K562 (cell line): ENCODE measurements at regions not wholly inside any gene's neighbourhood (a gene's known extent, or its start where the extent isn't known, plus 50 kb on each side); places are given as distances from the start of the nearest gene placed in this dataset.

Source experiments
- ATAC-seq: fragments of 200-7000 bp; cut with Tn5 transposase; 3 replicates; pipeline ENCODE4 v1.9.1; 2020; ENCODE audit warnings: moderate library complexity
- BruUV-seq: library from RNA; stranded (reverse); fragments of 400-500 nt; replicated peaks from 2 replicates; lab custom pipeline; 2021; lab: Mats Ljungman, UMichigan
- CTCF ChIA-PET: fragments of 300-600 bp; formaldehyde crosslinking; extraction: SDS; loops from one replicate; lab custom pipeline; 2021; ENCODE audit warnings: low intra/inter-chr PET ratio; lab: Yijun Ruan, JAX
- POLR2A ChIA-PET: fragments of 300-600, 350-650 bp; sonication (Branson Sonifier 250); formaldehyde crosslinking; extraction: SDS; loops from one replicate; lab custom pipeline; 2021; ENCODE audit warnings: antibody characterized with exemption, inconsistent platforms; lab: Yijun Ruan, JAX
- DNase-seq, 4 experiments: peaks; one replicate each; pipeline versions ENCODE4 v3.0.0 to v3.0.0-alpha.2; 2011 to 2018; ENCODE audit warnings: low spot score in 3 of 4, mixed read lengths in 3 of 4; ENCODE audit errors: extremely low read depth in 1 of 4
- FAIRE-seq: peaks from 2 replicates; lab custom pipeline; 2011; peaks lifted over from hg19 to GRCh38; lab: Jason Lieb, UNC
- H2AFZ ChIP-seq: 2 replicates; pipeline ENCODE4 v1.6.0; 2011; ENCODE audit warnings: low read depth, low read length, control low read depth, inconsistent platforms
- H3K27ac ChIP-seq: fragments of 200-600 bp; 3 replicates; pipeline ENCODE4 v1.8.0; 2011; ENCODE audit warnings: low read depth, mild to moderate bottlenecking, control low read depth, inconsistent platforms, low read length, moderate library complexity, mixed read lengths; ENCODE audit errors: extremely low read depth
- H3K27me3 ChIP-seq, 2 experiments: fragments of 300-600 bp in 1 of 2; 2 replicates in 1 of 2; 3 replicates in 1 of 2; pipeline versions ENCODE4 v1.6.0 to v1.8.0; 2011; ENCODE audit warnings: inconsistent platforms in 2 of 2, low read length in 2 of 2, mild to moderate bottlenecking in 1 of 2, mixed read lengths in 1 of 2, moderate library complexity in 1 of 2; ENCODE audit not compliant: control insufficient read depth in 2 of 2, insufficient read depth in 2 of 2
- H3K36me3 ChIP-seq: fragments of 300-600 bp; 3 replicates; pipeline ENCODE4 v1.8.0; 2011; ENCODE audit warnings: mild to moderate bottlenecking, low read length, inconsistent platforms; ENCODE audit not compliant: control insufficient read depth, insufficient read depth
- H3K4me1 ChIP-seq, 2 experiments: fragments of 200-600 bp in 1 of 2; replicated peaks in 1 of 2; 2 replicates in 1 of 2; 3 replicates in 1 of 2; pipeline versions ENCODE4 v1.5.1 to v1.8.0; 2011; ENCODE audit warnings: inconsistent platforms in 2 of 2, low read length in 2 of 2, mild to moderate bottlenecking in 1 of 2, mixed read lengths in 1 of 2, moderate library complexity in 1 of 2; ENCODE audit not compliant: control insufficient read depth in 2 of 2, insufficient read depth in 2 of 2
- H3K4me2 ChIP-seq: 2 replicates; pipeline ENCODE4 v1.6.1; 2011; ENCODE audit warnings: low read length, control low read depth, inconsistent platforms, mixed read lengths; ENCODE audit not compliant: insufficient read depth
- H3K4me3 ChIP-seq: fragments of 200-600 bp; sonication (generic), shearing (Covaris generic); 2 replicates; pipeline ENCODE4 v1.5.1; 2016; ENCODE audit warnings: control low read depth, inconsistent platforms
- H3K79me2 ChIP-seq: fragments of 200-600 bp; 3 replicates; pipeline ENCODE4 v1.8.0; 2011; ENCODE audit warnings: low read length, inconsistent platforms; ENCODE audit not compliant: control insufficient read depth, insufficient read depth
- H3K9ac ChIP-seq, 2 experiments: 2 replicates each; pipeline versions ENCODE4 v1.6.0 to v1.6.1; 2011; ENCODE audit warnings: low read depth in 2 of 2, low read length in 2 of 2, control low read depth in 1 of 2, inconsistent platforms in 1 of 2, mild to moderate bottlenecking in 1 of 2, mixed read lengths in 1 of 2; ENCODE audit not compliant: insufficient read depth in 1 of 2
- H3K9me1 ChIP-seq: one replicate; pipeline ENCODE4 v1.6.0; 2011; ENCODE audit warnings: inconsistent platforms, mild to moderate bottlenecking, low read length, moderate library complexity; ENCODE audit not compliant: control insufficient read depth, insufficient read depth
- H3K9me3 ChIP-seq: replicated peaks from 2 replicates; pipeline ENCODE4 v1.5.1; 2011; ENCODE audit warnings: low read depth, low read length, inconsistent platforms; ENCODE audit not compliant: control insufficient read depth, insufficient read depth
- H4K20me1 ChIP-seq: replicated peaks from 2 replicates; pipeline ENCODE4 v1.6.1; 2011; ENCODE audit warnings: low read length, inconsistent platforms, mixed read lengths; ENCODE audit not compliant: control insufficient read depth, insufficient read depth
- ATF4 ChIP-seq: fragments of 450-650 bp; formaldehyde crosslinking; IDR thresholded peaks from 2 replicates; pipeline ENCODE4 v1.4.0; 2022; ENCODE audit warnings: mild to moderate bottlenecking, moderate library complexity
- BACH1 ChIP-seq: fragments of 200-800 bp; sonication (Bioruptor generic); IDR thresholded peaks from 2 replicates; pipeline ENCODE4 v1.6.1; 2016; ENCODE audit warnings: missing genetic modification characterization, missing compliant biosample characterization
- DIDO1 ChIP-seq: fragments of 450-650 bp; IDR thresholded peaks from 2 replicates; pipeline ENCODE4 v1.6.1; 2016; ENCODE audit warnings: low read depth, missing biosample characterization, missing genetic modification characterization
- EWSR1 ChIP-seq: fragments of 450-650 bp; IDR thresholded peaks from 2 replicates; pipeline ENCODE4 v1.6.1; 2018; ENCODE audit warnings: borderline replicate concordance, mild to moderate bottlenecking, low read depth, moderate library complexity; ENCODE audit not compliant: partially characterized antibody
- HLTF ChIP-seq: fragments of 450-650 bp; IDR thresholded peaks from 2 replicates; pipeline ENCODE4 v1.6.1; 2016
- KAT2B ChIP-seq: IDR thresholded peaks from one replicate; pipeline ENCODE4 v1.6.1; 2012; ENCODE audit warnings: low read depth, mild to moderate bottlenecking, control low read depth, inconsistent platforms, low read length, moderate library complexity
- KDM5B ChIP-seq: fragments of 200-600 bp; sonication (generic); IDR thresholded peaks from 2 replicates; pipeline ENCODE4 v1.6.1; 2012; ENCODE audit warnings: low read depth, mild to moderate bottlenecking, moderate library complexity, low read length, control low read depth, inconsistent platforms; ENCODE audit not compliant: insufficient replicate concordance
- RHOXF2B ChIP-seq: fragments of 250-450 bp; sonication (Bioruptor Pico); conservative IDR thresholded peaks from 2 replicates; pipeline ENCODE4 v1.5.1; 2021
- SMARCA4 ChIP-seq: fragments of 450-650 bp; IDR thresholded peaks from 2 replicates; pipeline ENCODE4 v1.6.1; 2016
- TBL1XR1 ChIP-seq, 2 experiments: IDR thresholded peaks; 2 replicates each; pipeline ENCODE4 v1.6.1; 2012; ENCODE audit warnings: improper control_type of control experiment in 2 of 2, low read length in 2 of 2, mild to moderate bottlenecking in 1 of 2
- ZNF140 ChIP-seq: fragments of 250-450 bp; sonication (Bioruptor Pico); IDR thresholded peaks from 2 replicates; pipeline ENCODE4 v1.8.0; 2021; ENCODE audit warnings: moderate library complexity, mild to moderate bottlenecking, inconsistent platforms
- ZNF174 ChIP-seq: fragments of 250-450 bp; sonication (Bioruptor Pico); IDR thresholded peaks from 2 replicates; pipeline ENCODE4 v1.4.0; 2020; ENCODE audit warnings: mild to moderate bottlenecking
- ZNF274 ChIP-seq: IDR thresholded peaks from 2 replicates; pipeline ENCODE4 v1.6.1; 2011; ENCODE audit warnings: low read depth, mild to moderate bottlenecking, low read length, moderate library complexity, borderline replicate concordance
- ZNF277 ChIP-seq: fragments of 250-450 bp; sonication (Bioruptor Pico); IDR thresholded peaks from 2 replicates; pipeline ENCODE4 v1.8.0; 2022; ENCODE audit warnings: inconsistent platforms, mild to moderate bottlenecking, moderate library complexity, borderline replicate concordance
- ZNF766 ChIP-seq: fragments of 200-800 bp; sonication (Bioruptor generic); conservative IDR thresholded peaks from 2 replicates; pipeline ENCODE4 v1.6.1; 2016; ENCODE audit warnings: missing genetic modification characterization, missing compliant biosample characterization
- WGBS: fragments of 100-300 bp; shearing (Covaris generic); methylation state at CpG from one replicate; pipeline ENCODE4 v1.1.6; 2016; ENCODE audit warnings: low coverage, mixed read lengths; ENCODE audit not compliant: insufficient coverage; ENCODE audit errors: missing lambda C conversion rate; 5-methylcytosine and 5-hydroxymethylcytosine counted together
- in situ Hi-C: fragments of 300-500 bp; cut with MboI; formaldehyde crosslinking; loops from 4 replicates; pipeline ENCODE4 v1.15.0; 2018; ENCODE audit warnings: inconsistent platforms, mixed read lengths
- intact Hi-C: fragments of 100-400 bp; cut with micrococcal nuclease; formaldehyde crosslinking; loops from 2 replicates; pipeline ENCODE4 v1.14.2; 2022
- TF ChIP-seq, protein P1 (sequence below), 2 experiments: fragments of 450-650 bp; conservative IDR thresholded peaks; 2 replicates each; pipeline ENCODE4 v1.6.1; 2017; ENCODE audit warnings: mild to moderate bottlenecking in 2 of 2, moderate library complexity in 2 of 2

DNA sequence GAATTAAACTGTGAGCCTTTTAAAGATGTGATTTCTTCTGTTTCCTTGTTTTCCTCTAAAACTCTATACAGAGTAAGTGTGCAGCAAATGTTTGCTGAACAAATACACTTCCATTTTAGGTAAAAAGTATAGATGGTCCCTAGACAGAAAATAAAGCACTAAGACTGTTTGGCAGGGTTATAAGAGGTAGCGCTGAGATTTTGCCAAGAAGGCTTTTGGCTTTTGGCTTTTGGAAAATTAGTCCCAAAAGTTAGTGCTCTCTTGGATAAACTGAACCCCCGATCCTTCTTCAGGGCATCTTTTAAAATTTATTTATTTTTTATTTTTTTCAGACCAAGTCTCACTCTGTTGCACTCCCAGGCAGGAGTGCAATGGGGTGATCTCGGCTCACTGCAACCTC, 175.7 kb upstream of the NRP1 start:
- in situ Hi-C loops (no loop called here), intact Hi-C loops (no loop called here)
- Histone ChIP-seq H3K9ac (no peak overlapping the region), H3K9me3 (no peaks in the 10 kb centered on the region), H3K4me2 (no peak overlapping the region), H3K27me3 (no peaks in the 10 kb centered on the region), H3K79me2 (no peaks in the 10 kb centered on the region), H3K36me3 (no peaks in the 10 kb centered on the region), H3K9me1 (no peaks in the 10 kb centered on the region), H2AFZ (no peak overlapping the region), H3K4me1 (peaks cover 0 to 2% of the 10 kb centered on the region in 2 experiments; a peak in 3 of 5 replicates), H3K4me3 (no peak overlapping the region), H3K27ac (no peak overlapping the region), H4K20me1 (no peaks in the 10 kb centered on the region)
- BruUV-seq: no TSS peak
- POLR2A ChIA-PET: interaction anchor here (0.7 kb wide), 1 partner anchor 160 kb away, joined by 3 read pairs; no protein-coding TSS in a partner anchor
- WGBS: 26% methylated on average over 3 of the region's 3 CpGs
- TF ChIP-seq KDM5B: no peak
- no peak for TF ChIP-seq TBL1XR1 (IDR thresholded peaks at IDR 0.05; ENCODE audit: low read length in 2 of 2)
- no peak for TF ChIP-seq DIDO1 (tag)
- TF ChIP-seq ZNF140 (CRISPR knock-in tag): no peak
- no peak for TF ChIP-seq RHOXF2B (CRISPR knock-in tag)
- TF ChIP-seq ZNF174 (CRISPR knock-in tag): no peak
- TF ChIP-seq KAT2B: no peak
- TF ChIP-seq HLTF: no peak
- TF ChIP-seq ZNF277 (CRISPR knock-in tag): no peak
- TF ChIP-seq SMARCA4: no peak
- TF ChIP-seq BACH1 (tag): no peak
- TF ChIP-seq ATF4 (CRISPR knock-in tag): no peak
- TF ChIP-seq, protein P1, sequence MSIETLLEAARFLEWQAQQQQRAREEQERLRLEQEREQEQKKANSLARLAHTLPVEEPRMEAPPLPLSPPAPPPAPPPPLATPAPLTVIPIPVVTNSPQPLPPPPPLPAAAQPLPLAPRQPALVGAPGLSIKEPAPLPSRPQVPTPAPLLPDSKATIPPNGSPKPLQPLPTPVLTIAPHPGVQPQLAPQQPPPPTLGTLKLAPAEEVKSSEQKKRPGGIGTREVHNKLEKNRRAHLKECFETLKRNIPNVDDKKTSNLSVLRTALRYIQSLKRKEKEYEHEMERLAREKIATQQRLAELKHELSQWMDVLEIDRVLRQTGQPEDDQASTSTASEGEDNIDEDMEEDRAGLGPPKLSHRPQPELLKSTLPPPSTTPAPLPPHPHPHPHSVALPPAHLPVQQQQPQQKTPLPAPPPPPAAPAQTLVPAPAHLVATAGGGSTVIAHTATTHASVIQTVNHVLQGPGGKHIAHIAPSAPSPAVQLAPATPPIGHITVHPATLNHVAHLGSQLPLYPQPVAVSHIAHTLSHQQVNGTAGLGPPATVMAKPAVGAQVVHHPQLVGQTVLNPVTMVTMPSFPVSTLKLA (conservative IDR thresholded peaks at IDR 0.05): no peak
- no peak for TF ChIP-seq EWSR1
- no peak for TF ChIP-seq ZNF766
- TF ChIP-seq ZNF274: no peak
- no peak for DNase-seq
- no peak for ATAC-seq
- FAIRE-seq: no peak
- CTCF ChIA-PET: no interaction called here
